A172 (cell line): ENCODE measurements at regions not wholly inside any gene's neighbourhood (a gene's known extent, or its start where the extent isn't known, plus 50 kb on each side); places are given as distances from the start of the nearest gene placed in this dataset.

ENCODE experiments used
- DNase-seq: peaks from one replicate; pipeline ENCODE4 v3.0.0-alpha.2; 2015; ENCODE audit warnings: low spot score

GRCh38 chr6:1551249-1551648 is 58.5 kb upstream of the FOXC1 start:
- no peak for DNase-seq

DNA sequence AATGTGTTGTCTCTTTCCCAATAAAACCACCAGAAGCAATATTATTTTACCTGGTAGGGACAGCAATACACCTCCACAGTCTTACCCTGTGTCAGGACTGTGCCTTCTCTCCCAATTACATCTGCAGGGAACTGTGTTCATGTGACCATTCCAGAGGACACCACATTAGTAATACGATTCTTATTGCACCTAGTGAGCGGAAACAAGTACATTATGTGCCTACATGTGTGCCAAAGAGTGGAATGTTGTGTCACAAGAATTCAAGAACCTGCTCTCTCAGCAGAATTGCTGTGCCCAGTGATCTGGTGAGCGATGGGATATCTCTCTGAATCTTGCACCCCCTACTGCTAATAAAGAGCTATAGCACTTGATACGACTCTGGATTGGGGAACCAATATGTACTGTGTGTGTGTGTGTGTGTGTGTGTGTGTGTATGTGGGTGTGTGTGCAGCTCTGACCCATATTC is 57.4 kb upstream of the FOXC1 start:
- DNase-seq = no peak

DNA sequence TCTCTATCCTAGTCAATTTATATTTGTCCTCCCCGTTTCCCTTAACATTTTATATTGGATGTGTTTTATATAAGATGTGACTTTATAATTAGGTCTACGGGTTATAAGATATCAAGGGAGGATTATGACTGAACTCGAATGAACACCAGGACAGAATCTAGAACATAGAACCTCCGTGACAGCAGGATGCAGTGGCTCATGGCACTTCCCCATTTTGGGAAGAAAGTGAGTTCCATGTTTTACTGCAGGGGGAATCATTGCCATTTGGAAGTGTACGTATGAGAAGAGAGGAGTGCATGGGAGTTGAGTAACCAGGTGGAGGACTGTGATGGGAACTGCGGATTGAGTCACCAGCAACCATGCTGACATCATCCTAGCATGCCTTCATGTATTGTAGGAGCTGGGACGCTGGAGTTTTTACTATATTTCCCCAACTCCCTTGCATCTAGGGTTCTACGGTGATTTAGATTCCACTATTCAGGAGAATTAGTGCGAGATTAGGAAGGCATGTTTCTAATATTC is 56.1 kb upstream of the FOXC1 start:
- DNase-seq = no peak

DNA sequence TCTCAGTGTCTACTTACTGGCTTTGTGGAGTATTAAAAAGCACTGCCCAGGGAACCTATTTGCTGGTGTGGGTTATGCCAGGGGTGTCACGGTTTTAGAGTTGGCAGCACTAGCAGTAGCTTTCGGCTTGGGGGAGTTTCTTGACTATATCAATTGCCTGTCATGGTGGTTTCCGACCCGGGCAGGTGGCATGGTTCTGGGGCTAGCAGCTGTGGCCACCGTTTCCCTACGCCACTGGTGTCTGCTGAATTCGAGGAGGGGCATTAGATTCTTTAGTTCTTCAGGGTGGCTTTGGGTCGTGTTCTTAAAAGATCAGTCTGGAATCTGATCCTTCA is 55.6 kb upstream of the FOXC1 start:
- no peak for DNase-seq

- DNase-seq = peak; percentile 46
These were observed 55.0 kb upstream of the FOXC1 start for GRCh38 chr6:1554476-1555310.

- no peak for DNase-seq
These were observed 51.3 kb upstream of the FOXC1 start for GRCh38 chr6:1558388-1558787.
